Thymus (tissue), 11 donors: ENCODE measurements at regions not wholly inside any gene's neighbourhood (a gene's known extent, or its start where the extent isn't known, plus 50 kb on each side); places are given as distances from the start of the nearest gene placed in this dataset.

Experiments used
- DNase-seq, 9 donors: peaks; one replicate each; pipeline ENCODE4 v3.0.0-alpha.2; 2013; ENCODE audit warnings: low spot score in 9 of 9, low read depth in 6 of 9, missing footprints in 1 of 9
- H3K27ac ChIP-seq, 2 donors: one replicate each; pipeline ENCODE4 v1.5.1; 2013; ENCODE audit warnings: control low read depth in 1 of 2, low read depth in 1 of 2, low read length in 1 of 2, mild to moderate bottlenecking in 1 of 2, moderate library complexity in 1 of 2
- H3K27me3 ChIP-seq, 2 donors: one replicate each; pipeline ENCODE4 v1.5.1; 2013; ENCODE audit warnings: low read length in 1 of 2; ENCODE audit not compliant: control insufficient read depth in 2 of 2, insufficient read depth in 1 of 2
- H3K36me3 ChIP-seq, 2 donors: one replicate each; pipeline ENCODE4 v1.5.1; 2013; ENCODE audit warnings: low read length in 1 of 2, mild to moderate bottlenecking in 1 of 2, moderate library complexity in 1 of 2; ENCODE audit not compliant: control insufficient read depth in 2 of 2, insufficient read depth in 2 of 2
- H3K4me1 ChIP-seq, 2 donors: one replicate each; pipeline ENCODE4 v1.5.1; 2013; ENCODE audit warnings: low read length in 2 of 2; ENCODE audit not compliant: control insufficient read depth in 2 of 2, insufficient read depth in 2 of 2
- H3K4me3 ChIP-seq, 2 donors: one replicate each; pipeline ENCODE4 v1.5.1; 2013; ENCODE audit warnings: low read length in 2 of 2, control low read depth in 1 of 2, mild to moderate bottlenecking in 1 of 2
- H3K9me3 ChIP-seq, 2 donors: one replicate each; pipeline ENCODE4 v1.5.1; 2013; ENCODE audit warnings: low read length in 1 of 2, mild to moderate bottlenecking in 1 of 2; ENCODE audit not compliant: control insufficient read depth in 2 of 2, insufficient read depth in 1 of 2
- whole genome bisulfite sequencing: extraction: QIAGEN DNeasy Blood & Tissue Kit; methylation state at CpG from one replicate; pipeline ENCODE4 v1.1.7; 2013; 5-methylcytosine and 5-hydroxymethylcytosine counted together
- donor health status: healthy.

DNA sequence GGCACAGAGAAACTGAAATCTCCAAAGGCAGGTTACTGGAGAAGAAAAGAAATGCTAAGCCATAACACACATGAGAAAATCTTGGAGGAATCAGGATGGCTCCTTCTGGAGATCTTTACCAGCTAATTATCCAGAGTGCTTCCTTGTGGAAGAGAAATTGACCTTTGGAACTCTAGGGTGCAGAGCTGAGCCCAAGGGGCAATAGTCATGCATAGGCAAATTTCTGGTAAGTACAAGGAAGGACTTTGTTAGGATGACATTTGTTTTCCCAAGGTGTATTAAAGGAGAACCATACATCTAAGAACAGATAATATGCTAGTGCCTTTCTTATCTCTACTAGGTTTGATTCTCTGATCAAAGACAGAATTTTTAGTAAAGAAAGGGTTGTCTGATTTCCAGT is 670.6 kb downstream of the DHX35 start:
- DNase-seq = no peak
- Histone ChIP-seq H3K27me3 (no peaks in the 10 kb centered on the region), H3K4me3 (no peak overlapping the region), H3K27ac (no peak overlapping the region), H3K36me3 (no peaks in the 10 kb centered on the region), H3K9me3 (no peaks in the 10 kb centered on the region), H3K4me1 (no peaks in the 10 kb centered on the region)

DNA sequence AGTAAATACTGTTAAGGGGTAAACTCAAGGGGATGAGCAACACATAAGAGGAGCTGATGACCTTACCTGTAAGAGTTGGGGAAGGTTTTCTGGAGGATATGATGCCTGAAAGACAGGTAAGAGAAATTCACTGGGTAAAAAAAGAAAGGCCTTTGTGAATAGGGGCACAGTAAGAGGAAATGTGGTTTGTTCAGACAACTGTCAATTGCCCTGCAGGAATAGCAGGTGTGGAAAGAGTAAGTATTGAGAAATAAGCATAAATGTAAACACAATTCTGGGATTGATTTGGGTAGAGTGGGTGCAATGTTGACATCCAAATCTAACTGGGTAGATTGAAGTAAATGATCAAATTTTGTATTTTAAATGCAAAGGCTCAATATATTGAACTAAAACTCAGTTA is 670.0 kb downstream of the DHX35 start:
- Histone ChIP-seq H3K36me3 (no peaks in the 10 kb centered on the region), H3K27me3 (no peaks in the 10 kb centered on the region), H3K27ac (no peak overlapping the region), H3K4me3 (no peak overlapping the region), H3K9me3 (no peaks in the 10 kb centered on the region), H3K4me1 (no peaks in the 10 kb centered on the region)
- no peak for DNase-seq

DNA sequence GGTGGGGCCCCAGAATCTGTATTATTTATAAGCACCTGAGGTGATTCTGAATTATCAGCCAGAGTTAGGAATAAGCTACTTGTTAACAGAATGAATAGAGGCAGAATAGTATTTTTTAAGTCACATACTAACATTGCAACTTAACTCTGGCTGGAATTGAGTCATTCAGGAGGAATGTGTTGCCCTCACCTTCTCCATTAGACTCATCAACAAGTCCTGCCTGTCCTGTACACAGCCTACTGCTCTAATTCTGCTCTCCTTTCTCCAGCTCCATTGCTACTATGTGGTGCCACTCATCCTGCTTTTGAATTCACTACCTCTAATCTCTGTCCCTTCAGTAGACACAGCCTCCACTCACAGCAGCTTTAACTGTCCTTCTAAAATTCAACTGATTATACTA is 669.4 kb downstream of the DHX35 start:
- H3K4me3 ChIP-seq = no peak overlapping the region
- H3K27ac ChIP-seq = no peak overlapping the region
- H3K4me1 ChIP-seq = no peaks in the 10 kb centered on the region
- H3K36me3 ChIP-seq = no peaks in the 10 kb centered on the region
- no peaks in the 10 kb centered on the region for H3K27me3 ChIP-seq
- DNase-seq = no peak
- no peaks in the 10 kb centered on the region for H3K9me3 ChIP-seq

DNA sequence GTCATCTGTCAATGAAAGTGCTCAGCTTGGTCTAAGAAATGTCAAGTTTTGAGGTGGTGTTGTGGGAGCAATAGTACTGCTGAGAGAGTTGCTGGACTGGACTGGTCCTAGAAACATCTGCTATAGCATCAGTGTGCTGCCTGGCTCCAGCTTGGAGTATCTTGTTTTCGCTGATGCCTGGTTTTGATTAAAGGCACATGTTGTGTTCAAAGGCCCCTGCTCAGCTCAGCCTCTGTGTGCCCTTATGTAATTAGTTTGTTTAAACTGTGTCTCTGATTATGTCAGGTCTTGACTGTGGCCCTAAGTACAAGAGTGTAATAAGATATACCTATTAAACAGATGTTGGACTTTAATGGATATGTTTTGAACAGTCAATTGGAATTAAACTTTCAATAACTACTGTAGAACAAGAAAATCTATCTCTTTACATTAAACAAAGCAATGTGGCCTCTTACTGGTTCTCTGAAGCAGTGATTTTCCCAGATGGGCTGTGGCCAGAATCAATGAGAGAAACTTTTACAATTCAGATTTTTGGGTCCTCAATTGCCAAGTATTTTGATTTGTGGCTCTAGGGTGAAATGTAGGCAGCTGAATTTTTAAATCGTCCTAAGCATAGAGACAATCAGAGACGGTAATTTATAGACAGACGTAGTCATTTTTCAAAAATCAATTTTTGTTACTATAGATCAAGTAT is 668.2 kb downstream of the DHX35 start:
- WGBS = 93% methylated on average over 4 of the region's 4 CpGs
- Histone ChIP-seq H3K27ac (no peak overlapping the region), H3K27me3 (no peaks in the 10 kb centered on the region), H3K9me3 (no peaks in the 10 kb centered on the region), H3K4me3 (no peak overlapping the region), H3K4me1 (no peaks in the 10 kb centered on the region), H3K36me3 (no peaks in the 10 kb centered on the region)
- DNase-seq = no peak

DNA sequence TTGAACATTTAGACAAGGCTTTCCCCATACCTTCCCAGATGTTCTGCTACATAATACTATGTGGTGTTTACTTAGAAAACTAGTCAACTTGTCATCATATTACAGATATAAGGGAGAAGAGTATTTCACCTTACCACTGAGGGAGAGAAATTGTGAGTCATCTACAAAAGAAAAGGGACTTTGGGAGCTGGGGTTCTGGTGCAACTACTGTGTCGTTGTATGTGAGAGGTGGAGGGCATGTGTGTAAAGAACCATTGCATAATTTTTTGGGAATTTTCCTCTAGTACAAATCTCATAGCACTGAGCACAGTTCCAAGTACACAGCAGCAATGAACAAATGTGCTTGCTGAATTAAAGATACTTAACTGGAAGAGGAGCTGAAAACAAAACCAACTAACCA is 665.6 kb downstream of the DHX35 start:
- no peak overlapping the region for H3K4me3 ChIP-seq
- no peaks in the 10 kb centered on the region for H3K4me1 ChIP-seq
- no peak for DNase-seq
- 96% methylated on average over 1 of the region's 1 CpG for WGBS
- H3K9me3 ChIP-seq = no peaks in the 10 kb centered on the region
- no peaks in the 10 kb centered on the region for H3K27me3 ChIP-seq
- H3K27ac ChIP-seq = no peak overlapping the region
- no peaks in the 10 kb centered on the region for H3K36me3 ChIP-seq

DNA sequence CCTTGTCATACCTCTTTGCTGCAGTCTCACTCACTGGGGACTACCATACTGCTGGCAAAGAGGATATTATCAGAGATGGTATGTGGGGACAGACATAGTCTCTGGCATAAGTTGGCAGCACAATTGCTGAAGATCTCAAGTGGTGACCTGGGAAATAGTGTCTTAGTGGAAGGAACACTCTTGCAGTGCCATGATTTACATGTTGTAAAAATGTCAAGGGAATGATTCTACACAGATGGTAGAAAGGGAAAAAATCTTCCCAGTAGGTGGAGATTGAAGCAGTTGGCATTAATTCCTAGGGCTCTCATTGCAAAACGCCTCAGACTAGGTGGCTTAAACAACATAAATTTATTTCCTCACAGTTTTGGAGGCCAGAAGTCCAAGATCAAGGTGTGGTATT is 662.2 kb downstream of the DHX35 start:
- DNase-seq = no peak
- no peaks in the 10 kb centered on the region for H3K4me1 ChIP-seq
- H3K4me3 ChIP-seq = no peak overlapping the region
- H3K27me3 ChIP-seq = no peaks in the 10 kb centered on the region
- H3K27ac ChIP-seq = no peak overlapping the region
- no peaks in the 10 kb centered on the region for H3K36me3 ChIP-seq
- WGBS = 63% methylated on average over 1 of the region's 1 CpG
- no peaks in the 10 kb centered on the region for H3K9me3 ChIP-seq

DNA sequence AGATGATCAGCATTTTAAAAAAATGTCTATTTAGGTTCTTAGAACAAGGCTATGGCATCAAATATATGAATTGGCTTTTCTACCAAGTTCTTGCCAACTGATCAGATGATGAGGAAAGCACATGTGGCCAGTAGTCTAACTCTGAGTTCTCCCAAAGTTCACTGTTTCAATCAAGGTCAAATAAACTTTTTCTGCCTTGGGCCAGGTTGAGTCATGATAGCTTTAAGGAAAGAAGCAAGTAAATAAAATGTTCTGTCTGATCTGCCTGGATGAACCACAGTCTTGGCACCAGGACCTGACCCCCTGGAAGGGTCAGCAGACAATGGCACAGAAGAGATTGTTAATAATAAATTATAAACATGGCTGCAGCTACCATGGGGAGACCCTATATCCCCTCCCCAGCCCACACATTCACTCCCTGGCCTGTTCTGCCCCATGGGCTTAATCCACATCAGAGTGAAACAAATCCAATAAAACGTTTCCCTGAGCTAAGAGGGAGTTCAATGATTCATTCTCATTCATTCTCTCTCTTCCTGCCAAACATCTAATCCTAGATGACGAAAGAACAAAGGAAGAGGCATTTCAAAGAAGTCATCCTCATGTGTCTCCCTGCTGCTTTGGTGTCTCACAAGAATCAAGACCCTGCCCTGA is 661.6 kb downstream of the DHX35 start:
- Histone ChIP-seq H3K36me3 (no peaks in the 10 kb centered on the region), H3K4me3 (no peak overlapping the region), H3K27me3 (no peaks in the 10 kb centered on the region), H3K27ac (no peak overlapping the region), H3K4me1 (no peaks in the 10 kb centered on the region), H3K9me3 (no peaks in the 10 kb centered on the region)
- no peak for DNase-seq
- 57% methylated on average over 2 of the region's 2 CpGs for WGBS

DNA sequence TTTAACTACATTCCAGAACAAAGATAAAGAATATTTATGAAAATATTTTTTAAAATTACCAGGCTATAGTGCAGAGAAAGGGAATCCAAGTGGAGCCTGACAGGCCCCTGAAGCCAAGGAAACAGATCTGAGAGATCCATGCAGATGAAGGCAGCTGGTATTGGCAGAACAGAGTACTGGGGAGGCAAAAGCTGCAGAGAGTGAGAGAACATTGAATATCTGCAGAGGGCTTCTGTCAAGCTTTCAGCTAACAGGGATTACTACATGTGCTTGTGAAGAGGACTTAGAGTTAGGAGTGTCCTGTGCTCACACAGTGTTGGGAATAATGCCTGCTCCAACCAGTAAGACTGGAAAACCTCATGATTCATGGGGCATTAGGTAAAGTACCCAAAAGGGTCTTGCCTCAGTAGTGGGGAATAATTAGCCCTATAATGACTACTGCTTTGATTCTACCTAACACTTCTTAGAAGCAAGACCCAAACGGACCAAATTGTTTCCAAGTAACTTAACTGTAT is 657.2 kb downstream of the DHX35 start:
- WGBS = 71% methylated on average over 1 of the region's 1 CpG
- DNase-seq = no peak
- Histone ChIP-seq H3K27ac (no peak overlapping the region), H3K27me3 (no peaks in the 10 kb centered on the region), H3K4me1 (no peaks in the 10 kb centered on the region), H3K36me3 (no peaks in the 10 kb centered on the region), H3K9me3 (no peaks in the 10 kb centered on the region), H3K4me3 (no peak overlapping the region)

DNA sequence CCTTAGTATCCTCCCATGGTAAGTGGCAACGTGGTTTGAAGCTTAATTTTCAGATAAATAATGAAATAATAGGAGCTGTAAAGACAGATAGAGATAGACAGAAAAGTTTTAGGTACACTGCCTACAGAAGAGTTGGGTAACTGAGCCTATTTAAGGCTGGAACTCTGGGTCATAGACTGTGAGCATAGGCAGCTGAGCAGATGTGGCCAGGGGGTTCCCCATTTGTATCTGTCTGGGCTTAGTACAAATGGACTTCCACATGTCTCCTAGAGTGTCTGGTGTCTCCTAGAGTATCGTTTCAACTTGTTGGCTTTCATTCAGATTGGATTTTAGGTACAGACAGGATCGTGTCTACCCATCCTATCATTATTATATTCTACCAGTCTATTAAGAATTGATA is 649.8 kb downstream of the DHX35 start:
- Histone ChIP-seq H3K27me3 (no peaks in the 10 kb centered on the region), H3K36me3 (no peaks in the 10 kb centered on the region), H3K4me1 (no peaks in the 10 kb centered on the region), H3K9me3 (no peaks in the 10 kb centered on the region), H3K4me3 (no peak overlapping the region), H3K27ac (no peak overlapping the region)
- 68% methylated on average over 3 of the region's 3 CpGs for WGBS
- DNase-seq = no peak
